CD4-positive, alpha-beta memory T cell (primary cell): ENCODE measurements at regions not wholly inside any gene's neighbourhood (a gene's known extent, or its start where the extent isn't known, plus 50 kb on each side); places are given as distances from the start of the nearest gene placed in this dataset.
"Not testable (repeated sequence)": the region's sequence is repeated elsewhere in the genome, so short reads cannot be mapped to it uniquely, and the experiment has no call there.

Source experiments
- CTCF ChIA-PET: fragments of 350-600 bp; sonication (Branson Sonifier 250); formaldehyde crosslinking; loops from one replicate; lab custom pipeline; 2021; ENCODE audit warnings: inconsistent platforms; ENCODE audit not compliant: partially characterized antibody; lab: Charles Lee
- POLR2A ChIA-PET: fragments of 350-600 bp; sonication (Branson Sonifier 250); formaldehyde crosslinking; loops from one replicate; lab custom pipeline; 2021; ENCODE audit not compliant: partially characterized antibody; lab: Charles Lee
- DNase-seq, 5 donors: peaks; one replicate each; pipeline versions ENCODE4 v3.0.0 to v3.0.0-alpha.2; 2020 to 2022; ENCODE audit warnings: mixed read lengths in 1 of 5
- H3K27ac ChIP-seq: one replicate; pipeline ENCODE4 v1.7.0; 2013; ENCODE audit warnings: low read depth, low read length
- H3K27me3 ChIP-seq: 2 replicates; pipeline ENCODE4 v1.7.0; 2013; ENCODE audit warnings: mild to moderate bottlenecking, low read length, moderate library complexity; ENCODE audit not compliant: insufficient read depth
- H3K36me3 ChIP-seq: 2 replicates; pipeline ENCODE4 v1.7.0; 2013; ENCODE audit warnings: mild to moderate bottlenecking, low read length, moderate library complexity; ENCODE audit not compliant: insufficient read depth
- H3K4me1 ChIP-seq: 2 replicates; pipeline ENCODE4 v1.7.0; 2013; ENCODE audit warnings: mild to moderate bottlenecking, low read length, moderate library complexity; ENCODE audit not compliant: insufficient read depth
- H3K4me3 ChIP-seq, 2 donors: one replicate each; pipeline ENCODE4 v1.7.0; 2013; ENCODE audit warnings: low read length in 2 of 2, mild to moderate bottlenecking in 1 of 2
- H3K9me3 ChIP-seq, 2 donors: one replicate each; pipeline ENCODE4 v1.7.0; 2013; ENCODE audit warnings: low read length in 2 of 2, control low read depth in 1 of 2; ENCODE audit not compliant: control insufficient read depth in 1 of 2
- H3K27ac Mint-ChIP-seq, 7 donors: one replicate each; pipeline ENCODE4 v1.8.0; 2020 to 2021; ENCODE audit warnings: mixed read lengths in 7 of 7, mild to moderate bottlenecking in 6 of 7, inconsistent platforms in 3 of 7, moderate library complexity in 3 of 7
- H3K27me3 Mint-ChIP-seq, 2 donors: one replicate each; pipeline ENCODE4 v1.8.0; 2020 to 2021; ENCODE audit warnings: mixed read lengths in 2 of 2
- H3K36me3 Mint-ChIP-seq, 2 donors: one replicate each; pipeline ENCODE4 v1.8.0; 2020 to 2021; ENCODE audit warnings: mixed read lengths in 2 of 2, inconsistent platforms in 1 of 2, mild to moderate bottlenecking in 1 of 2
- H3K4me1 Mint-ChIP-seq, 4 donors: one replicate each; pipeline ENCODE4 v1.8.0; 2020 to 2021; ENCODE audit warnings: mixed read lengths in 4 of 4, mild to moderate bottlenecking in 1 of 4
- H3K4me3 Mint-ChIP-seq, 8 donors: one replicate each; pipeline ENCODE4 v1.8.0; 2020 to 2021; ENCODE audit warnings: mixed read lengths in 8 of 8, mild to moderate bottlenecking in 7 of 8, moderate library complexity in 6 of 8, inconsistent platforms in 3 of 8
- H3K9me3 Mint-ChIP-seq, 8 donors: one replicate each; pipeline ENCODE4 v1.8.0; 2020 to 2021; ENCODE audit warnings: mixed read lengths in 8 of 8, mild to moderate bottlenecking in 5 of 8, inconsistent platforms in 3 of 8, moderate library complexity in 1 of 8
- intact Hi-C: fragments of 100-400 bp; cut with micrococcal nuclease; formaldehyde crosslinking; loops from one replicate; pipeline ENCODE4 v1.15.1; 2023

- Histone ChIP-seq H3K4me1 (no peaks in the 10 kb centered on the region), H3K4me3 (no peak overlapping the region), H3K27ac (no peak overlapping the region), H3K9me3 (no peaks in the 10 kb centered on the region), H3K27me3 (no peaks in the 10 kb centered on the region), H3K36me3 (no peaks in the 10 kb centered on the region)
- ChIA-PET POLR2A (no interaction called here), CTCF (no interaction called here)
- DNase-seq: no peak
- no peaks in the 10 kb centered on the region for H3K4me1 Mint-ChIP-seq
- no peaks in the 10 kb centered on the region for H3K36me3 Mint-ChIP-seq
- no peak overlapping the region for H3K4me3 Mint-ChIP-seq
- H3K27me3 Mint-ChIP-seq: no peaks in the 10 kb centered on the region
- H3K9me3 Mint-ChIP-seq: peaks cover 3 to 17% (median 13%) of the 10 kb centered on the region in 8 donors
- H3K27ac Mint-ChIP-seq: no peak overlapping the region
- intact Hi-C loops: no loop called here
These were observed 755.6 kb upstream of the ANO3 start for GRCh38 chr11:25576320-25576719.

GRCh38 chr11:25579554-25579953 is 752.4 kb upstream of the ANO3 start:
- H3K9me3 ChIP-seq, H3K36me3 ChIP-seq, H3K4me3 ChIP-seq, H3K27ac Mint-ChIP-seq, CTCF ChIA-PET, intact Hi-C loops, H3K4me1 ChIP-seq, H3K36me3 Mint-ChIP-seq, H3K27ac ChIP-seq, H3K4me3 Mint-ChIP-seq, H3K4me1 Mint-ChIP-seq, DNase-seq, POLR2A ChIA-PET, H3K27me3 ChIP-seq, H3K27me3 Mint-ChIP-seq: not testable (repeated sequence)
- H3K9me3 Mint-ChIP-seq: peaks cover 3 to 17% (median 12%) of the 10 kb centered on the region in 8 donors

- peaks cover 3 to 20% (median 15%) of the 10 kb centered on the region in 8 donors for H3K9me3 Mint-ChIP-seq
- no peak overlapping the region for H3K27ac Mint-ChIP-seq
- H3K9me3 ChIP-seq: no peaks in the 10 kb centered on the region
- POLR2A ChIA-PET: no interaction called here
- no peak overlapping the region for H3K4me3 ChIP-seq
- intact Hi-C loops: no loop called here
- no peak for DNase-seq
- H3K27ac ChIP-seq: no peak overlapping the region
- CTCF ChIA-PET: no interaction called here
- H3K4me1 ChIP-seq: no peaks in the 10 kb centered on the region
- no peaks in the 10 kb centered on the region for H3K36me3 ChIP-seq
- no peaks in the 10 kb centered on the region for H3K4me1 Mint-ChIP-seq
- no peaks in the 10 kb centered on the region for H3K27me3 ChIP-seq
- no peak overlapping the region for H3K4me3 Mint-ChIP-seq
- H3K27me3 Mint-ChIP-seq: no peaks in the 10 kb centered on the region
- H3K36me3 Mint-ChIP-seq: no peaks in the 10 kb centered on the region
These were observed 748.3 kb upstream of the ANO3 start for GRCh38 chr11:25583596-25583995.

- POLR2A ChIA-PET: no interaction called here
- peaks cover 0 to 18% (median 10%) of the 10 kb centered on the region in 8 donors for H3K9me3 Mint-ChIP-seq
These were observed 744.4 kb upstream of the ANO3 start for GRCh38 chr11:25587496-25587895.

GRCh38 chr11:25593221-25593620 is 738.7 kb upstream of the ANO3 start:
- POLR2A ChIA-PET: no interaction called here
- DNase-seq: no peak
- Histone ChIP-seq H3K36me3 (no peaks in the 10 kb centered on the region), H3K27me3 (no peaks in the 10 kb centered on the region), H3K27ac (no peak overlapping the region), H3K4me3 (no peak overlapping the region), H3K9me3 (peaks cover 0 to 4% of the 10 kb centered on the region in 2 donors), H3K4me1 (no peaks in the 10 kb centered on the region)
- Mint-ChIP-seq H3K9me3 (peaks cover 0 to 15% (median 10%) of the 10 kb centered on the region in 8 donors), H3K27ac (no peak overlapping the region), H3K4me1 (no peaks in the 10 kb centered on the region), H3K27me3 (no peaks in the 10 kb centered on the region), H3K36me3 (no peaks in the 10 kb centered on the region), H3K4me3 (no peak overlapping the region)
- intact Hi-C loops: no loop called here
- CTCF ChIA-PET: no interaction called here

More at GRCh38 chr11:25587496-25587895, 744.4 kb upstream of the ANO3 start:
- Mint-ChIP-seq H3K4me1 (no peaks in the 10 kb centered on the region), H3K27ac (no peak overlapping the region), H3K27me3 (no peaks in the 10 kb centered on the region), H3K36me3 (no peaks in the 10 kb centered on the region), H3K4me3 (no peak overlapping the region)
- Histone ChIP-seq H3K9me3 (no peaks in the 10 kb centered on the region), H3K36me3 (no peaks in the 10 kb centered on the region), H3K27me3 (no peaks in the 10 kb centered on the region), H3K27ac (no peak overlapping the region), H3K4me3 (no peak overlapping the region), H3K4me1 (no peaks in the 10 kb centered on the region)
- DNase-seq: no peak
- CTCF ChIA-PET: no interaction called here
- intact Hi-C loops: no loop called here

- Histone ChIP-seq H3K27me3 (no peaks in the 10 kb centered on the region), H3K4me1 (no peaks in the 10 kb centered on the region), H3K36me3 (no peaks in the 10 kb centered on the region), H3K9me3 (peaks cover 0 to 4% of the 10 kb centered on the region in 2 donors), H3K27ac (no peak overlapping the region), H3K4me3 (no peak overlapping the region)
- H3K4me1 Mint-ChIP-seq: no peaks in the 10 kb centered on the region
- ChIA-PET CTCF (no interaction called here), POLR2A (no interaction called here)
- H3K27me3 Mint-ChIP-seq: no peaks in the 10 kb centered on the region
- no peak for DNase-seq
- no peaks in the 10 kb centered on the region for H3K36me3 Mint-ChIP-seq
- intact Hi-C loops: no loop called here
- H3K4me3 Mint-ChIP-seq: no peak overlapping the region
- no peak overlapping the region for H3K27ac Mint-ChIP-seq
- peaks cover 0 to 9% (median 3%) of the 10 kb centered on the region in 8 donors for H3K9me3 Mint-ChIP-seq
These were observed 735.2 kb upstream of the ANO3 start for GRCh38 chr11:25596701-25597100.

- CTCF ChIA-PET: no interaction called here
- H3K36me3 Mint-ChIP-seq: no peaks in the 10 kb centered on the region
- no peak overlapping the region for H3K4me3 Mint-ChIP-seq
- Histone ChIP-seq H3K4me1 (no peaks in the 10 kb centered on the region), H3K27ac (no peak overlapping the region), H3K4me3 (no peak overlapping the region), H3K27me3 (no peaks in the 10 kb centered on the region), H3K36me3 (no peaks in the 10 kb centered on the region), H3K9me3 (peaks cover 0 to 4% of the 10 kb centered on the region in 2 donors)
- POLR2A ChIA-PET: no interaction called here
- H3K4me1 Mint-ChIP-seq: no peaks in the 10 kb centered on the region
- peaks cover 0 to 10% (median 4%) of the 10 kb centered on the region in 8 donors for H3K9me3 Mint-ChIP-seq
- H3K27me3 Mint-ChIP-seq: no peaks in the 10 kb centered on the region
- no peak for DNase-seq
- intact Hi-C loops: no loop called here
- no peak overlapping the region for H3K27ac Mint-ChIP-seq
These were observed 734.2 kb upstream of the ANO3 start for GRCh38 chr11:25597696-25598095.

GRCh38 chr11:25602149-25602548 is 729.8 kb upstream of the ANO3 start:
- no peaks in the 10 kb centered on the region for H3K36me3 ChIP-seq
- no peak overlapping the region for H3K27ac Mint-ChIP-seq
- no peak overlapping the region for H3K4me3 ChIP-seq
- H3K9me3 ChIP-seq: no peaks in the 10 kb centered on the region
- H3K36me3 Mint-ChIP-seq: no peaks in the 10 kb centered on the region
- no peaks in the 10 kb centered on the region for H3K27me3 ChIP-seq
- POLR2A ChIA-PET: no interaction called here
- intact Hi-C loops: no loop called here
- no peak for DNase-seq
- no peak overlapping the region for H3K4me3 Mint-ChIP-seq
- CTCF ChIA-PET: no interaction called here
- H3K4me1 ChIP-seq: no peaks in the 10 kb centered on the region
- H3K9me3 Mint-ChIP-seq: peaks cover 0 to 21% (median 11%) of the 10 kb centered on the region in 8 donors
- H3K27me3 Mint-ChIP-seq: no peaks in the 10 kb centered on the region
- H3K27ac ChIP-seq: no peak overlapping the region
- H3K4me1 Mint-ChIP-seq: no peaks in the 10 kb centered on the region
